Head of caudate nucleus (tissue), 42 donors: ENCODE measurements at regions not wholly inside any gene's neighbourhood (a gene's known extent, or its start where the extent isn't known, plus 50 kb on each side); places are given as distances from the start of the nearest gene placed in this dataset.
"Not testable (repeated sequence)": the region's sequence is repeated elsewhere in the genome, so short reads cannot be mapped to it uniquely, and the experiment has no call there.

Source experiments
- DNase-seq, 42 donors: peaks; one replicate each; pipeline versions ENCODE4 v3.0.0 to v3.0.0-alpha.2; 2020 to 2021; ENCODE audit warnings: mixed read lengths in 7 of 42
- intact Hi-C: fragments of 100-400 bp; cut with DNase I; formaldehyde crosslinking; loops from one replicate; pipeline ENCODE4 v1.15.0; 2022

DNA sequence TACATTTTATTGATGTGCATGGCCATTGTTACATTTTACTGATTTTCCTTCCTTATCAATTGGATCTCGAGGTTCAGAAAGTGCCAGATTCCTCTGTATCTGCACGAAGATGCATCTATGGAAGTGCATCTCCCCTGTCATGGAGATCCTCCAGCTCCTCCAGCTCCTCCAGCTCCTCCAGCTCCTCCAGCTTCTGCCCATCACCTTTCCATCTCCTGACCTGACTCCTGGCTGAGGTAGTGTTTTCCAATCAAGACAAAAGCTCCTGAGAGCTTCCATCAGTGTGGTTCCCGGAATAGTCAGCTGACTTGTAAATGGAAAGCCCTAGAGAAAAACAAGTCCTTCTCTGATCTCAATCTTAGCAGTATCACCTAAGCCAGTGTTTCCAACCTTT lies 90.8 kb upstream of the KLF6 start:
- DNase-seq, result peak in 2 of 42 donors; percentile 12 to 25
- intact Hi-C loops, result no loop called here

DNA sequence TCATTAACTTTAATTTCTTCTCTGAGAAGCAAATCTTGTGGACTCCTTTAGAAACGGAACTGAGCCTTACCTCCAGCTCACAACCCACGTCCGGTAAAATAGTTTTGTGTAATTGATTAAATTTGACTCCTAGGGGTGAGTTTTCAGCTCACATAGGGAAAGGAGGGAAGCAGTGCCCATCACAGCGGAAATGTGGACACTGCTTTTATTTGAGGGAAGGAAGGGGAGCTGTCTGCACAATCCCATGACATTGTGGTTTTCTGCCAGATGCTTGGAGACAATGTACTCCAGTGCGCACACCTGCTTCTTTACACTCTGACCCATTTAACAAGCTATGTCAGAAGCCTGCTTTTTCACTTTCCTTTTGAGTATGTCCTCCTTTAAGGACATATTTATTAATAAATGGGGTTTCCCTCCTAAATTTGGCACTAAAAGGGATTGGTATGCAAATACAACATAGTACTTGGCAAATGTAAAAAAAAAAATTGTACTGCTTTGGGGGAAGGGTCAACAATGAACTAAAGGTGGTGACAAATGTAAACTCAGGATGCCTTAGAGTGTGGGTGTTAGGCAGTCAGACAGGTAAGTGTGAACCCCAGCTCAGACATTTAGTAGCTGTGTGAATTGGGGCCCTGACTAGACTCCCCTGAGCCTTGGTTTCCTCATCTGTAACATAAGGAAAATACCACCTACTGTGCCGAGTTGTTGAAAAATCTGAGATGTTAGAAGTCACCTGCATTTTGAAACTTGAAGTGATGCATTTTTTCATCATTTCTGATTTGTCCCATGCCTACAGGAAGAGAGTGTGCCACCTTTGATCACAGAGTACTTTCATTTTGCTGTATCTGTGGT lies 90.2 kb upstream of the KLF6 start:
- intact Hi-C loops, result no loop called here
- peak in 2 of 42 donors; percentile 14 to 33 for DNase-seq

DNA sequence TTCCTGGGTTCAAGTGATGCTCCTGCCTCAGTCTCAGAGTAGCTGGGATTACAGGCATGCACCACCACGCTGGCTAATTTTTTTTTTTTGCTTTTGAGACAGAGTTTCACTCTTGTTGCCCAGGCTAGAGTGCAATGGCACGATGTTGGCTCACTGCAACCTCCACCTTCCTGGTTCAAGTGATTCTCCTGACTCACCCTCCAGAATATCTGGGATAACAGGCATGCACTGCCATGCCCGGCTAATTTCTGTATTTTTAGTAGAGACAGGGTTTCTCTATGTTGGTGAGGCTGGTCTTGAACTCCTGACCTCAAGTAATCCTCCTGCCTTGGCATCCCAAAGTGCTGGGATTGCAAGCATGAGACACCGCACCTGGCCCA lies 89.6 kb upstream of the KLF6 start:
- peak in 1 of 42 donors; percentile 14 for DNase-seq
- intact Hi-C loops, result not testable (repeated sequence)

DNA sequence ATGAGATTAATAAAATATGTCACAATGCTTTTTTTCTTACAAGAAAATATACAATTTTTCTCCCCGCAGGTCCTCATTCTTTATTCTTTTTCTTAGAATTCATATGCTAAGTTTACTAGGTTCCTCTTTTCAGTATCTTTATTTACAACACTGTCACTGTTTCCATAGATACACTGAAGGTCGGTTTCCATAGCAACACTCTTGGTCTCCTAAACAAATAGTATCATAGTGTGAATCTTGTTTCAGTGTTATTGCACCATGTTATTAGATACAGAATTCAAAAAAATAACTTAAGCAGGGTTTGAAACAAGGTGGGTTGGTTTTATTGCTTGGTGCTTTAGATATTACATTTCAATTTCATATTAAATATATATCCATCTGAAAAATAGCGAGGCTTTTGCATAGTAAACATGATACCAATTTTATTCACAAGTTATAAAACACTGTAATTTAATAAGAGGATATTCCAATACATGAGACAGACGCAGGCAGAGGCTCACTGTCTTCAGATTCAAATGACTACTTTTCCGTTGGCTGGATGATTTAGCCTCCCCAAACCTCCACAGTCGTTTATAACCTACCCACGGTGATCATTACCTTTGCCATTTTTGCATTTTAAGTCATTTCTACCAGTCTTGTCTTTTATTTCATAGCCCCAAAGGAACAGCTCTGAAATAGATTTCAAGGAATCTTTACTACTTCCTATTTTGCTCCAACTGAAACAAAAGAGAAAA lies 88.9 kb upstream of the KLF6 start:
- DNase-seq, result peak in 1 of 42 donors; percentile 21
- intact Hi-C loops, result no loop called here

DNA sequence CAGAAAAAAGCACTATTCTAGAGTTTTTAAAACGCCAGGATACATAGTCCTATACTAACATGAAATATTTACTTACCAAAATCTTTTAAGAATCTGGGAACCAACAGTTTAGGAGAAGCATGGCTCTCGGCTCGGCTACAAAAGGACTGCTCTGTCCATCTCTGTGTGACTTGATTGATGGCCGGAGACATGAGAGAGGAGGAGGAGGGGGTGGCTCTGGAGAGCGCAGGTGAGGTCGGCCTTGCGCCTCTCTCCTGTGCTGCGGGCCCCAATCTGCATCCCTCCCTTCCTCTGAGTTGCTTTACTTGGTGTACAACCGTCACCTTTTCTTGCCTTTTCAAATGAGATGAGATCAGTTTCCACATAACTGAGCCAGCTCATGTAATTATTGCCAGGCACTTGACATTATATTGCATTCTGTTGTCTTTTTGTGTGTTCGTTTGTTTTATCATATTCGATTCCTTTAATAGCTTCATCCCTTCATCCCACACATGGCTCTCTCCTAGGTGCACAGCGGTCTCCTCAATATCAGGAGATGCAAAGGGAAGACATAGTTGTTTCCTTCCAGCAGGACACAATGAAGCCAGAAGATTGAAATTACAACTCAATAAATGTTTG lies 87.8 kb upstream of the KLF6 start:
- intact Hi-C loops, result no loop called here
- DNase-seq, result peak in 1 of 42 donors; percentile 21

DNA sequence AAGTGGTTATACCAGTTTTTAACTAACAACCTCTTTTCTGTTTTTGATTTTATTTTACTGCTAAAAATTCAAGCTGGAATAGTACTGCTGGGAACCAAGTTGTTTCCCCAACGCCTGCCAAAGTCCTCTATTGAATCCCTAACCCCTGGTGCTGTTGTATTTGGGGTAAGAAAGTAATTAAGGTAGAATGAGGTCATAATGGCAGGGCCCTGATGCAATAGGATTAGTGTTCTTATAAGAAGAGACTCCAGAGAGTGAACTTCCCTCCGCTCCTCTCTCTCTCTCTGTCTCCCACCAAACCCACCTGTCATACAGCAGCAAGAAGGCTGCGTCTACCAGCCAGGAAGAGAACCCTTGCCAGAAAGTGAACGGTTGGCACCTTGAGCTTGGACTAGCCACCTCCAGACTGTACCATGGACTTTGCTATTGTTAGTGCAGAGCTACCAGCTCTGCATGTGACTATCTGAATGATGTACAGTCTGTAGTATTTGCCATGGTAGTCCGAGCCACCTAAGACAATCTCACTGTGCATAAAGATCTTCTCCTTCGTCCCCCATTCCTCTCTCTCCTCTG lies 86.5 kb upstream of the KLF6 start:
- peak in 1 of 42 donors; percentile 21 for DNase-seq
- intact Hi-C loops, result no loop called here

DNA sequence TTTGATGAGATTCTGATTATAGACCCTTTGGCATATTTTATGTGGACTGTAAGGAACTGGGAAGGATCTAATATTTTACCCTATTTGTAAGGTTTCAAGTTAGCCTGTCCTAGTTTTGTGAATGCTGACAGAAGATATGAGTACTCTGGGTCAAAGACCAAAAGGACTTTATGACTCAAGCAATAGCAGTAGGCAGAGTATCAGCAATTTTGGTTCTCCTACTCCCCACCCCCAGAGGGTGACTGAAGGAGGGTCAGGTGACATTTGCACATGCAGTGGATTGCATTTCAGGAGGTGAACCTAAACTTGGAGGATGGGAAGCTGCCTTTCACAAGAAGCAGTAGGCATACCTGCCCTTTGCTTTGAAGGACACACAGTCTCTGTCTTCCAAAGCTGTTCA lies 84.0 kb upstream of the KLF6 start:
- intact Hi-C loops, result no loop called here

DNA sequence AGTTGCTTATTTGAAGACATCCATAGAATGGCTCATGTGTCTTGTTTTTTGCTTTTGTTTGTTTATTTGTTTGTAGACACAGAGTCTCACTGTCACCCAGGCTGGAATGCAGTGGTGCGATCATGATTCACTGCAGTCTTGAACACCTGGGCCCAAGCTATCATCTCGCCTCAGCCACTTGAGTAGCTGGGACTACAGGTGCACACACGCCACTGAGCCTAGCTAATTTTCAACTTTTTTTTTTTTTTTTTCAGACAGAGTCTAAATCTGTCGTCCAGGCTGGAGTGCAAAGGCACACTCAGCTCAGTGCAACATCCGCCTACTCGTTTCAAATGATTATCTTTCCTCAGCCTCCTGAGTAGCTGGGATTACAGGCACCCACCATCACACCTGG lies 83.3 kb upstream of the KLF6 start:
- DNase-seq, result no peak
- intact Hi-C loops, result no loop called here

More for the DNA sequence above, 84.0 kb upstream of the KLF6 start:
- no peak for DNase-seq

DNA sequence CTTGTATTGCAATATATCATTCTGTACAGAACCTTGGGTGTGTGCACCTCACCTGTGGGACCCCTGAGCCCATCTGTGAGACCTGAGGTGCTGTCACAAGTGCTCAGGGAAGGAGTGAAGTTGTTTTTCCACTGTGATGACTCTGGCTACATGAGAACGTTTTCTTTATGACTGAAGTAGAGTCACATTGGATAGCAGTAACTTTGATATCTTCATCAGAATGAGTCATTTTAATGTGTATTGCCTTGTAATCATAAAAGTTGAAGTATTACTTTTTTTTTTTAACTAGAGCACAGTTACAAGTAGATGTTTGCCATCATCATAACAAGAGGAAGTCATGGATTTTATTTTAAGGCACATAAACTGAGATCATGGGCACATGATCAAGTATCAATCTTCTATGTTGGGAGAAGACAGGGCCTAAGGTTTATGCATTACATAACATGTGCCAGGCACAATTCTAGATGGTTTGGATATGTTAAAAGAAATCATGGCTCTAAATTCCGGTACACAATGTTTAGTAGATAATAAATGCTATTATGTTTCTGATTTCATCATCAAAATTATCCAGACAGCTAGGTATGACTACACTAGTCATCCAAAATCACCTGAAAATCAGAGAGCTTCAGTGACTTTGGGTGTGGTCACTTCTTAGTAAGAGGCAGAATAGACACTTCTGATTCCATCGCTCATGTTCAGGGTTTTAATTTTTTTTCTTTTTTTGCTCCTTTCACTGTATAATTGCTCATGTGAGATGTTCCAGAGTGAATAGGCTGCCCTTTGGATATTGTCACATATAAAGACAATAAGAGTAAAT lies 82.7 kb upstream of the KLF6 start:
- intact Hi-C loops, result no loop called here

DNA sequence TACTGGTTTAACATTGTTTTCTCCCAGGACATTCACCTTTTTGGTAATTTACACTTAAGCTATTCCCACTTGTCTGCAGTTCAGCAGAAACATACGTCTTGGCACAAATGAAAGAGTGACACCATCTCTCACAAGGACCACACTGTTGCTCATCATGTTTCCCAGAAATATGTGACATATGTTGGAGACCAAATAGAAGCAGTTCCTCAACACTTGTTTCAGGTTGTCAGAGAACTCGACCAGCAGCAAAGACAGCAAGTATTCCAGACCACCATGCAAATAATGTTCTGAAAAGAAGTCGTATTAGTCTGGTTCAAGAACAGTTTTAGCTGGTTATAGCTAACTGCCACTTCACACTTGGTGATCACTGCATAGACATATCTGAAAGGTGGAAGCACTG lies 81.3 kb upstream of the KLF6 start:
- intact Hi-C loops, result no loop called here
- no peak for DNase-seq

More for the DNA sequence above, 82.7 kb upstream of the KLF6 start:
- DNase-seq, result no peak

DNA sequence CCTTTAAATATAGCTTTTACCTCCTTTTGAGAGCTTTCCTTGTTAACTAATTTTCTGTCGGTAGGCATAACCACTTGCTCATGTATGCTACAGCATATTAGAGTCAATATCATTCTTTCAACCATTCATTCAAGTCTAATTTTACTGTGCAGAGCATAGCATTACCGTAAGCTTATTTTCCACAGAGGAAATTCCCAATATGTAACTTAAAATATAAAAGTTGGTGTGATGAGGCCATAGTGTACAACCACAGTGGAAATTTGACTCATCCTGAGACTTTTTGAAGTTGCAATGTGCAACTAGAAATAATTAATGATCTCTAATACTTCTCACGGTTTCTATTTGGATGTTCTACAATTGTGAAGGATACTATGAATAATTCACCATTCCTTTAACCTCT lies 80.6 kb upstream of the KLF6 start:
- intact Hi-C loops, result no loop called here
- no peak for DNase-seq

DNA sequence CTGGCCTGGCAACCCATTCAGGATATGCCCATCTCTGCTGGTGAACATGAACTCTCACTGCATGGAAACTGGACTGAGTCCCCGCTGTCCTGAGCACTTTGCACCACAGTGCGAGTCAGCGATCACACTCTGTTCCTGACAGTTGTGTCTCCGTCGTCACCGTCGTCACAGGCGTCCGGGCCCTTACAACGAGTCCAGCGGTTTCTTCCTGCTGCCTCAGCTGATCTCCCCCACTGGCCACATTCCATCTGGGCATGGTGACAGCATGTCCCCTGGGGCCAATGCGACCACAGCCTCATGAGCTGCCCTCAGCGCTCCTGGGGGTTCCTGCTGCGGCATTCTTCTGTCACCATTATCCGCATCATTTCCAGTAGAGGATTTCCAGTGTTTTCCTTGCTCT lies 76.8 kb upstream of the KLF6 start:
- intact Hi-C loops, result no loop called here
- DNase-seq, result no peak

DNA sequence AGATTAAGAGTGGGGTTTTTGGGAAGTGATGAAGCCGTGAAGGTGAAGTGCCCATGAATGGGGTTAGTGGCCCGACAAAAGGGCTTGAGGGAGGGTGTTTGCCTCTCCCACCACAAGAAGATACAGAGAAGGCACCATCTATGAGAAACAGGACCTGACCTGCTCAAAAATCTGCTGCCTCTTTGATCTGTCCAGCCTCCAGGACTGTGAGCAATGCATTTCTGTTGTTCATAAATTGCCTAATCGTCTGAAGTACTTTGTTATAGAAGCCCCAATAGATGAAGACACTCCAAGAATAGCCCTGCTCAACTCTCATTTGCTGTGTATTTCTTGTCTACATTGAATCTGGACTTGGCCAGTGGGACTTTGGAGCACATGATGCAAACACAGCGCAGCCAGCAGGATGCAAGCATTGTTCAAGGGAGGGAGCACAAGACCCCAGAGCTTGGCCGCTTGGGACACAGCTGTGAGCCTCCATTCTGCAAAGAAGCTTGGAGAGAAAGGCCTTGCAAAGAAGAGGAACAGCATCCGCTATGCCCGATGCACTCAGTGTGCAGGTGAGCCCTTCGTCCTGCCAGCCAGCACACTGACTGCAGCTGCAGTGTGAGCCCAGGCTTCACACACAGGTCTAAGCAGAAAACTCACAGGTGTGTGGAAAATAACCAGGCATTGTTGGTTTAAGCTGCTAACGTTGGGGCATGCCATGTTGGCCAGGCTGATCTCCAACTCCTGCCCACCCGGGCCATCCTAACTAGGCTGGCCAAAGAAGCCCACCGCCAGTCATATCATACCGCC lies 73.2 kb upstream of the KLF6 start:
- intact Hi-C loops, result no loop called here
- no peak for DNase-seq

DNA sequence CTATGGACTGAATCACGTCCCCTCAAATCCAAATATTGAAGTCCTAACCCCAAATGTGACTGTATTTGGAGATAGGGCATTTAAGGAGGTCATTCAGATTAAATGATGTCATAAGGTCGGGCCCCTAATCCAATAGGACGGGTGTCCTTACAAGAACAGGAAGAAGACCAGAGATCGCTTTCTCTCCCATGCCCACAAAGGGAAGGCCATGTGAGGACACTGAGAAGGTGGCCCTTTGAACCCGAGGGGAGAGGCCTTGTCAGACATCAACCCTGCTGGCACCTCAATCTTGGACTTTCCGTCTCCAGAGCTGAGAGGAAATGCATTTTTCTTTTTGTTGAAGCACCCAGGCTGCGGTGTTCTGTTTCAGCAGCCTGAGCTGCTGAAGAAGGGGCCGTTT lies 72.3 kb upstream of the KLF6 start:
- intact Hi-C loops, result no loop called here
- DNase-seq, result no peak

DNA sequence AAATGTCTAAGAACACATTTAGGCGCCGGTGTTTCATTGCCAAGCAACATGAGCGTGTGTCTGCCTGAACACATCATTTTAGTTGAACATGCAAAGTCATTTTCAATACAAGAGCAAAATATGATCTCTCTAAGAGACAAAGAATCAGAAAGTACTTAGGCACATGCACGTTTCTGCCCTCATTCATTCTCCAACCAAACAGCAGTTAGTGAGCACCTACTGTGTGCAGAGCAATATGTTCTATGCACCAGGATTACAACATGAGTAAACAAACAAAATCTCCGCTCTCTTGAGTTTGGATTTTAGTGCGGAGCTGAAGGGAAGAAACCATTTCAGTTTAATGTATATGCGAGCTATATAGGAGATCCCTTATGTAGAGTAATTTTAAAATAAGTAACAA lies 71.6 kb upstream of the KLF6 start:
- DNase-seq, result no peak
- intact Hi-C loops, result no loop called here

DNA sequence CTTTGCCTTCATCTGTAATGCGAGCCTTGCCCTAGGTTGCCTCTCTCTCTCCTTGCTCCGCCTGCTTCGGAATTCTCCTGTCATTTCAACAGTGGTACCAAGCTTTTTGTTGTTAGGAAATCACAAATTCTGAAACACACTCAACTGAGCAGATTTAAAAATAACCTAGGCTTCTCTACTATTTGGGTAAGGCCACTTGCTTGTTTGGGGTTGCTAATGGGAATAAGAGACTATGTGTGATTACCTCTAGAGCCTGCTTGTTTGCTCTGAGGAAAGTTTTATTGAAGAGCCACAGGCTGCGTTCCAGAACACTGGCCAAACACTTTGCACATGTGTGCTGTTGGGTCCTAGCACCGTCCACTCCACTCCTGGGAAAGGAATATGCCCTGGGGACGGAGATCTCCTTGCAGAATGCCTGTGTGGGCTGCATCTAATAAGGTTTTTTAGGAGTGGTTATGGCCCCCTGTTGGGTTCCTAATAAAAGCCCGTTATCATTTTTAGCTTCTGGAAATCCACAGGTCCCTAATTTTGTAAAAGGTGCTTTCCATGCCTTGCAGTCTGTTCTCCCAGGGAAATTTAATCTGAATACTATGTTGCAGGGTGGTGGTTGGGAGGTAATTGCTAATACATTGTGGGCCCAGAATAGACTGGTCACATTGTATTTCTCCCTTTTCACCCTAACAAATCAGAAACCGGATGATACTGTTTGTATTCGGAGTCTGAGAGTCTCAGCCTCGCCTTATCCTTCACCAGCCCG lies 68.7 kb upstream of the KLF6 start:
- DNase-seq, result no peak
- intact Hi-C loops, result no loop called here

DNA sequence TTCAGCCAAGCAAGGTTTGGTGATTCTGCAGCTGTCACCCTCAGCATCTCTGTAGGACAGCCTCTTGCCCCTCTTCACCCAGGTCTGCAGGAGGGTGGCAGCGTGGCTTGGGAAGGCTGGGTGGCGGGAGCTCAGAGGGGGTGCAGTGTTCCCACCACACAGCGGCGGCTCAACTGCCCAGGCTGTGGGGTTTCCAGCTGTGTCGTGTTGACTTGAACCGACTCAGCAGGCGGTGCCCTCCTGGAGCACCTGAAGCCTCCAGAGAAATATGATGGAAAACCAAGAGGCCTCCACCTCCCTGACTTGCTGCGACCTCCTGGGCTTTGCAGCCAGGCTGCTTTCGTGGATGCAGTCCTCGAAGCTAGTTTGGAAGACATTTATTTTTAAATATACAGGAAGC lies 68.0 kb upstream of the KLF6 start:
- DNase-seq, result no peak
- intact Hi-C loops, result no loop called here
